ENCODE measurements at regions not wholly inside any gene's neighbourhood (a gene's known extent, or its start where the extent isn't known, plus 50 kb on each side); places are given as distances from the start of the nearest gene placed in this dataset.

DNA sequence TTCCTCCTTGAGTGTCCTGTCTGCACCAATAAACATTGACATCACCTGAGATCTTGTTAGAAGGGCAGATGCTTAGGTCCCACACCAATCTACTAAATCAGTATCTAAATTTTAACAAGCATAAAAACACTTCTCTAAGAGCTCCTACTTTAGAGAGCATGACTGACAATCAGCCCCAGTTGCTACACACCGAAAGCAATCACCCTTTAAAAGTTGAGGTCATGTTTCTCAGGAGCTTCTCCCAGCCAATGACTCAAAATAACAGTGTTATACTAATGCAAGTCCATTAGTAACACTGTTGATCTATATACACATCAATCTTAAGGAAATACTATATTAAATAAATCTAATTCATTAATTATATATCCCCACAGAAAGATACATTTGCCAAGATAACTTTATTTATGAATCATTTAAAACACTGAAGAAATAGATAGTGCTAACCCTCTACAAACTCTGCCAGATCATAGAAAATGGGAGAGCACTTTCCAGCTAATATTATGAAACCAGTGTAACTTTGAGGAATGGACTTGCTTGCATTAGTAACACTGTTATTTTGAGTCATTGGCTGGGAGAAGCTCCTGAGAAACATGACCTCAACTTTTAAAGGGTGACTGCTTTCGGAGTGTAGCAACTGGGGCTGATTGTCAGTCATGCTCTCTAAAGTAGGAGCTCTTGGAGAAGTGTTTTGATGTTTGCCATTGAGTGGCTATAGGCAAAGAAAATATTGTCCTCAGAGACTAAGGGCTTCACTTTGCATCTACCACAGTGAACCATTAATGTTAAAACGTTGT, 109.8 kb upstream of the HDX start:
- H3K27ac ChIP-seq: no peak overlapping the region
- no peak for TF ChIP-seq ZFX (IDR thresholded peaks at IDR 0.05; ENCODE audit: borderline replicate concordance)
- TF ChIP-seq, protein P1, sequence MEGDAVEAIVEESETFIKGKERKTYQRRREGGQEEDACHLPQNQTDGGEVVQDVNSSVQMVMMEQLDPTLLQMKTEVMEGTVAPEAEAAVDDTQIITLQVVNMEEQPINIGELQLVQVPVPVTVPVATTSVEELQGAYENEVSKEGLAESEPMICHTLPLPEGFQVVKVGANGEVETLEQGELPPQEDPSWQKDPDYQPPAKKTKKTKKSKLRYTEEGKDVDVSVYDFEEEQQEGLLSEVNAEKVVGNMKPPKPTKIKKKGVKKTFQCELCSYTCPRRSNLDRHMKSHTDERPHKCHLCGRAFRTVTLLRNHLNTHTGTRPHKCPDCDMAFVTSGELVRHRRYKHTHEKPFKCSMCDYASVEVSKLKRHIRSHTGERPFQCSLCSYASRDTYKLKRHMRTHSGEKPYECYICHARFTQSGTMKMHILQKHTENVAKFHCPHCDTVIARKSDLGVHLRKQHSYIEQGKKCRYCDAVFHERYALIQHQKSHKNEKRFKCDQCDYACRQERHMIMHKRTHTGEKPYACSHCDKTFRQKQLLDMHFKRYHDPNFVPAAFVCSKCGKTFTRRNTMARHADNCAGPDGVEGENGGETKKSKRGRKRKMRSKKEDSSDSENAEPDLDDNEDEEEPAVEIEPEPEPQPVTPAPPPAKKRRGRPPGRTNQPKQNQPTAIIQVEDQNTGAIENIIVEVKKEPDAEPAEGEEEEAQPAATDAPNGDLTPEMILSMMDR (IDR thresholded peaks at IDR 0.05): no peak

- TF ChIP-seq, protein P1 (IDR thresholded peaks at IDR 0.05): no peak
- TF ChIP-seq ZFX (IDR thresholded peaks at IDR 0.05; ENCODE audit: borderline replicate concordance): no peak
- H3K27ac ChIP-seq: peak overlapping the region; percentile 65
Observed at GRCh38 chrX:84634201-84634782, 132.0 kb upstream of the HDX start.

GRCh38 chrX:84666086-84666485, 163.8 kb upstream of the HDX start:
- TF ChIP-seq ZFX (IDR thresholded peaks at IDR 0.05; ENCODE audit: borderline replicate concordance): no peak
- TF ChIP-seq, protein P1 (IDR thresholded peaks at IDR 0.05): no peak
- H3K27ac ChIP-seq: no peak overlapping the region

DNA sequence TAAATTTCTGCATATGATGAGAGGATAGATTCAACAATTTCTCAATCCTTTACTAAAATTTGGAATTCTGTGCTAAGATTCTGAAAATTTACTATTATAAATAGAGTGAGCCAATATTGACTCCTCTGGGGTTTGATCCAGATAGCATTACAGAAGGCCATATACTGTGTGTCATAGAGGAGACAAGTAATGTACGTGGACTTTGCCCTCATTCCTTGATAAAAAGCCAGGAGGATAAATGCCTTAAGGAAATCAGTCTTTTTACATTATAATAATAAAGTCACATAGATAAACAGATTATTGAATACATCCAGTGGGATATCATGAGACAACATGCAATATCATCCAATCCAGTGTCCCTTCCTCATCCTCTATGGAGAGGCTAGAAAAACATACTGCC, 188.0 kb upstream of the HDX start:
- TF ChIP-seq, protein P1 (IDR thresholded peaks at IDR 0.05): no peak
- TF ChIP-seq ZFX (IDR thresholded peaks at IDR 0.05; ENCODE audit: borderline replicate concordance): no peak
- H3K27ac ChIP-seq: no peak overlapping the region

DNA sequence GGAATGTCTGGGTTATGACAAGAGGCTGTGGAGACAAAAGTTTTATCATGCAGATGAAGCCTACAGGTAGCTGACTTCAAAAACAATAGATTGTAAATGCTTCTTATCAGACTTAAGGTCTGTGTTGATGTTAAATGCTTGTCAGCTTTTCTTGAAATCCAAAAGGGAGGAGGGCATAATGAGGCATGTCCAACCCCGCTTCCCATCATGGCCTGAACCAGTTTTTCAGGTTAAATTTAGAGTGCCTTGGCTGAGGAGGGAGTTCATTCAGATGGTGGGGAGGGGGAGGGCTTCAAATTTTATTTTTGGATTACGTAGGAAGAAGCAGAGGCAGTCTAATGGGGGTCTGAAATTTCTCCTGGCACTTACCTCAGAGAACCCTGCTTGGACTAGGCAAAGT, 207.7 kb upstream of the HDX start:
- no peak overlapping the region for H3K27ac ChIP-seq
- TF ChIP-seq, protein P1 (IDR thresholded peaks at IDR 0.05): no peak

DNA sequence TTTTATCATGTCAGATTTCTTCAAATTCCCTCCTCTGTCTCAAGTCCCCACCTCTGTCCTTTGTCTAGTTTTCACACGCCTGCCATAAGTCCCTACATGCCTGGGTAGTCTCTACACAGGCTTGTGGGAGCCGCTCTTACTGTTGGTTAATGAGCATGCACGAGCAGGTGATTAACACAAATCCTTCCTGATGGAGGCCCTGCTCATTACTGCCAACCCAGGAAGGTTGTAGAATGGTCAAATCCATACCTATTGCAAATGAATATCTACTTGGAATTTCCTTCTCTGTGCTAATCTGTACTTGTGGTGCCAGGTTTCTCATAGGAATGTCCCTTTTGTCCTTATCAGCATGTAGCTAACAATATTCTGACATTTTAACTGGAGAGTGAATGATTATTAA, 208.4 kb upstream of the HDX start:
- H3K27ac ChIP-seq: no peak overlapping the region
- TF ChIP-seq ZFX (IDR thresholded peaks at IDR 0.05; ENCODE audit: borderline replicate concordance): no peak
- TF ChIP-seq, protein P1 (IDR thresholded peaks at IDR 0.05): no peak

DNA sequence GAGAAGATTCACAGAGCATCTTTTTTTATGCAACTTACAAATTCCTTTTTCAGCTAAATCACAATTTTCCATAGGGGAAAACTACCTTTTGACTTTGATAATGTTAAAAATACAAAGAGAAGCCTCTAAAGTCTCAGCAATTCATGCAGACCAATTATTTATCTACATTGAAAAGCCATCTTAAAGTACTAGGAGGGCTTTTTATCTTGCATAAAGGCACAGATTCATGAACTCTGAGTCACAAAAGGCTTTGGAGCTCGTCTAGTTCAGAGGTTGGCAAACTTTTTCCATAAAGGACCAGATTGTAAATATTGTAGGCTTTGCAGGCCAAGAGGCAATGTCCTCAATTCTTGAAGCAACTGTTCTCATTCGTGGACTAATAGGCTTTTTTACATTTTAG, 210.4 kb upstream of the HDX start:
- no peak overlapping the region for H3K27ac ChIP-seq
- TF ChIP-seq, protein P1 (IDR thresholded peaks at IDR 0.05): no peak
- TF ChIP-seq ZFX (IDR thresholded peaks at IDR 0.05; ENCODE audit: borderline replicate concordance): no peak

Measured in 22Rv1 (cell line).